ENCODE measurements at regions not wholly inside any gene's neighbourhood (a gene's known extent, or its start where the extent isn't known, plus 50 kb on each side); places are given as distances from the start of the nearest gene placed in this dataset.
"Not testable (repeated sequence)": the region's sequence is repeated elsewhere in the genome, so short reads cannot be mapped to it uniquely, and the experiment has no call there.

DNA sequence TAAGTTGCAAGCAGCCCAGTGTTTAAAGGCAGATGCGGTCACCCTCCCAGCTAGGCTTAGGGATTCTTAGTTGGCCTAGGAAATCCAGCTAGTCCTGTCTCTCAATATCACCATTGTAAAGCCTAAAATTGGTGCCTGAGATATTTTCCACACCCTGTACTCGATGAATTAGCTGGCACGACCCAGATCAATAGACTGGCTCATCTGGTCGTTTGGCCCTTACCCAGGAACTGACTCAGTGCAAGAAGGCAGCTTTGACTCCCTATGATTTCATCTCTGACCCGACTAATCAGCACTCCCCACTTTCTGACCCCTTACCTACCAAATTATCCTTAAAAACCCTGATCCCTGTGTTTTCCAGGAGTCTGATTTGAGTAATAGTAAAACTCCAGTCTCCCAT is 384.9 kb upstream of the SLC7A11 start:
- POLR2A ChIA-PET = no interaction called here
- CTCF ChIA-PET = no interaction called here

DNA sequence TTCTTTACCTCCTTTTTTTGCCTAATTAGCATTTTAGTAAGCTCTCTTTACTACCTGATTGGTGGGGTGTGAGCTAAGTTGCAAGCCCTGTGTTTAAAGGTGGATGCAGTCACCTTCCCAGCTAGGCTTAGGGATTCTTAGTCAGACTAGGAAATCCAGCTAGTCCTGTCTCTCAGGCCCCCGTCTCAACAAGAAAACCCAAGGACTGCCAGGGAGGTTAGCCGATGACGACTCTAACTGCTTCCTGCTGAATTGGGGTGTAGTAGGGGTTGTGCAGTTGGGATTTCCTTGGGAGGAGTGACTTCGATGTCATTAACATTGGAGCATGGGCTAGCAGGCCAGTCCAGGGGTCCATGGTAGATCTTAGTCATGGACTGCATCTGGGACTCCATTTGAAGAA is 380.2 kb upstream of the SLC7A11 start:
- CTCF ChIA-PET; H3K9me3 ChIP-seq (ENCODE audit: control insufficient read depth, insufficient read depth, low read length); POLR2A ChIA-PET; H3K27ac ChIP-seq (ENCODE audit: low read depth, low read length); H3K4me3 ChIP-seq (ENCODE audit: low read depth, low read length); DNase-seq (ENCODE audit: low read depth, low spot score); H3K27me3 ChIP-seq (ENCODE audit: control insufficient read depth, insufficient read depth, low read length): not testable (repeated sequence)

More for the DNA sequence above, 384.9 kb upstream of the SLC7A11 start:
- TF ChIP-seq, protein P1, sequence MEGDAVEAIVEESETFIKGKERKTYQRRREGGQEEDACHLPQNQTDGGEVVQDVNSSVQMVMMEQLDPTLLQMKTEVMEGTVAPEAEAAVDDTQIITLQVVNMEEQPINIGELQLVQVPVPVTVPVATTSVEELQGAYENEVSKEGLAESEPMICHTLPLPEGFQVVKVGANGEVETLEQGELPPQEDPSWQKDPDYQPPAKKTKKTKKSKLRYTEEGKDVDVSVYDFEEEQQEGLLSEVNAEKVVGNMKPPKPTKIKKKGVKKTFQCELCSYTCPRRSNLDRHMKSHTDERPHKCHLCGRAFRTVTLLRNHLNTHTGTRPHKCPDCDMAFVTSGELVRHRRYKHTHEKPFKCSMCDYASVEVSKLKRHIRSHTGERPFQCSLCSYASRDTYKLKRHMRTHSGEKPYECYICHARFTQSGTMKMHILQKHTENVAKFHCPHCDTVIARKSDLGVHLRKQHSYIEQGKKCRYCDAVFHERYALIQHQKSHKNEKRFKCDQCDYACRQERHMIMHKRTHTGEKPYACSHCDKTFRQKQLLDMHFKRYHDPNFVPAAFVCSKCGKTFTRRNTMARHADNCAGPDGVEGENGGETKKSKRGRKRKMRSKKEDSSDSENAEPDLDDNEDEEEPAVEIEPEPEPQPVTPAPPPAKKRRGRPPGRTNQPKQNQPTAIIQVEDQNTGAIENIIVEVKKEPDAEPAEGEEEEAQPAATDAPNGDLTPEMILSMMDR (IDR thresholded peaks at IDR 0.05; ENCODE audit: low read depth, low read length) = no peak
- no peak overlapping the region for H3K27ac ChIP-seq (ENCODE audit: low read depth, low read length)
- DNase-seq (ENCODE audit: low read depth, low spot score) = no peak
- no peaks in the 10 kb centered on the region for H3K27me3 ChIP-seq (ENCODE audit: control insufficient read depth, insufficient read depth, low read length)
- no peak overlapping the region for H3K4me3 ChIP-seq (ENCODE audit: low read depth, low read length)
- H3K9me3 ChIP-seq (ENCODE audit: control insufficient read depth, insufficient read depth, low read length) = no peaks in the 10 kb centered on the region

DNA sequence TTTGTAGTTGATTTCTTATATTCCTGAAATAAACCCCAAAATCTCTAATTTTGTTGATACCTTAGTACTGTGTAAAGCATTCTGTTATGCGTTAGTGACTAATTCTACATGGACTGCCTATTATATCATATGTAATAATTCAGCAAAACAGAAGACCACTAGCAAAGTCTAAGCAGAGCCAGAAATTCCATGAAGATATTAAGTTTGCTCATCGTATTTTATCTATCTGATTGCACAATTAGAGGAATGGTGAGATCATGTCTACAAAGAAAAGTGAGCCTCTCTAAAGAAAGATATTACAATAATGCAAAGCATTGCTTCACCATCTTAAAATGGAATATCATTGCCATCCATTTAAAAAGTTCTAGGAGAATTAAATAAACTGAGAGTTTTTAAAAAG is 374.6 kb upstream of the SLC7A11 start:
- ChIA-PET POLR2A (no interaction called here), CTCF (no interaction called here)
- DNase-seq (ENCODE audit: low read depth, low spot score) = no peak
- Histone ChIP-seq H3K27ac (ENCODE audit: low read depth, low read length) (no peak overlapping the region), H3K4me3 (ENCODE audit: low read depth, low read length) (no peak overlapping the region), H3K27me3 (ENCODE audit: control insufficient read depth, insufficient read depth, low read length) (no peaks in the 10 kb centered on the region), H3K9me3 (ENCODE audit: control insufficient read depth, insufficient read depth, low read length) (no peaks in the 10 kb centered on the region)
- TF ChIP-seq, protein P1 (IDR thresholded peaks at IDR 0.05; ENCODE audit: low read depth, low read length) = no peak

DNA sequence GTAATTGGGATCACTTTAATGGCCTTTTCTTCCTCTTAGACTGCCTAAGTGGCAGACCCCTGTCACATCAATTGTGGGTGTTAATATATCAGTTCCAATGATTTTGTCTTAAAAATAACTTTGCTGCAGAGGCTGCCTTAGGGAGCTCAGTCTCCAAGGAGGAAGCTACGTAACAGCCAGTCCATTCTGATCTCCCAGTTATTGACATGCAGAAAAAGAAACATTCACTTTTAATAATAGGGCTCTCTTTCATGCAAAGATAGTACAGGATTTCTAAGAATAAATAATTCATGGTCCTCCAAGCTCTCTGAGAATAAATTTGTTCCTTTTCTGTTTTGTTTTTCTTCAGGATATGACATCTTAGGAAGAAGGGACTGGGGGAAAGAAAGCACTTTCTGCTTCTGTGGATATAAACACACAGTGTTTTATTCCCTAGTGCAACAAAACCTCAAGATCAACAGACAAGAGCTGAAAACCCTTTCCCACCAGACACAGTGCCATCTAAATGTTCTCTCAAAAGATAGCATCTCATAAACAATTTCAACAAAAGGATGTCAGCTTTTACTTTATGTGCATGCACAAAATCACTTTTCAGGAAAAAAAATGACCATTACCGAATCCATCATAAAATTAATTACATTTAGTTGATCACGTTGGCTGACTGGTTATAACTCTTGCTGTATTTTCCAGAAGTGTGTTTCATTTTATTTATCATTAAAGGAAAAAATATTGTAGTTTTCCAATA is 372.4 kb upstream of the SLC7A11 start:
- POLR2A ChIA-PET = no interaction called here
- H3K27me3 ChIP-seq (ENCODE audit: control insufficient read depth, insufficient read depth, low read length) = no peaks in the 10 kb centered on the region
- TF ChIP-seq, protein P1 (IDR thresholded peaks at IDR 0.05; ENCODE audit: low read depth, low read length) = no peak
- no peaks in the 10 kb centered on the region for H3K9me3 ChIP-seq (ENCODE audit: control insufficient read depth, insufficient read depth, low read length)
- no peak overlapping the region for H3K27ac ChIP-seq (ENCODE audit: low read depth, low read length)
- CTCF ChIA-PET = no interaction called here
- DNase-seq (ENCODE audit: low read depth, low spot score) = no peak
- H3K4me3 ChIP-seq (ENCODE audit: low read depth, low read length) = no peak overlapping the region

DNA sequence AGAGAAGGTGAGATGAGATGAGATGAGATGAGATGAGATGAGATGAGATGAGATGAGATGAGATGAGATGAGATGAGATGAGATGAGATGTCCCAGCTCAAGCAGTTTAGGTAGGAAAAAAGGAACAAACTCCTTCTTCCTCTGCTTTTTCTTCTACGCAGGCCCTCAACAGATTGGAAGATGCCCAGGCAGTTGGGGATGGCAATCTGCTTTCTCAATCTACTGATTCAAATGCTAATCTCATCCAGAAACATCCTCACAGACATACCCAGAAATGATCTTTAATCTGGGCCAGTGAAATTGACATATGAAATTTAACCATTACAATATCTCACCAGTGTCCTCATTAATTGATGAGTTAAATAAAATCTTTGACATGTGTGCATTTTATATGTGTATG is 370.3 kb upstream of the SLC7A11 start:
- H3K4me3 ChIP-seq (ENCODE audit: low read depth, low read length) = no peak overlapping the region
- no peak for DNase-seq (ENCODE audit: low read depth, low spot score)
- ChIA-PET POLR2A (no interaction called here), CTCF (no interaction called here)
- no peak overlapping the region for H3K27ac ChIP-seq (ENCODE audit: low read depth, low read length)
- TF ChIP-seq, protein P1 (IDR thresholded peaks at IDR 0.05; ENCODE audit: low read depth, low read length) = no peak
- no peaks in the 10 kb centered on the region for H3K27me3 ChIP-seq (ENCODE audit: control insufficient read depth, insufficient read depth, low read length)
- no peaks in the 10 kb centered on the region for H3K9me3 ChIP-seq (ENCODE audit: control insufficient read depth, insufficient read depth, low read length)
